ENCODE measurements at regions not wholly inside any gene's neighbourhood (a gene's known extent, or its start where the extent isn't known, plus 50 kb on each side); places are given as distances from the start of the nearest gene placed in this dataset.

DNA sequence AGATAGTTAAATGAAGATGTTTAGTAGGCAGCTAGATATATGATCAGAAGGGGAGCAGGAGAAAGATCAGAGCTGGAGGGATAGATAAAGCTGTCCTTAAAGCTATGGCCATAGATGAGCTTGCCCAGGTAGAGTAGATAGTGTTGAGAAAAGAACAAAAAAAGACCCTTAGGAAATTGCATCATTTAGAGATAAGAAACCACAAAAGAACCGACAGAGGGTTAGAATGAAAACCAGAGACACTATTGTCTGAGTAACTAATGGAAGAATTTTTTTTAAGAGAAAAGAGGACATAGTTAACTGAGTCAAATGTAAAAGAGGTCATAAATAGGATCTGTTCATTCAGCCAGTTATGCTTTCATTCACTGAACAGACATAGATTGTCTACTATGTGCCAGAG lies 101.8 kb downstream of the TNFAIP3 start:
- no peak for ATAC-seq
- H3K4me3 ChIP-seq: no peak overlapping the region
- H3K4me1 ChIP-seq (ENCODE audit: low read depth): no peaks in the 10 kb centered on the region
- intact Hi-C loops (cut with DNase I, micrococcal nuclease): no loop called here
- H3K36me3 ChIP-seq (ENCODE audit: low read depth): no peaks in the 10 kb centered on the region
- TF ChIP-seq, protein P1, sequence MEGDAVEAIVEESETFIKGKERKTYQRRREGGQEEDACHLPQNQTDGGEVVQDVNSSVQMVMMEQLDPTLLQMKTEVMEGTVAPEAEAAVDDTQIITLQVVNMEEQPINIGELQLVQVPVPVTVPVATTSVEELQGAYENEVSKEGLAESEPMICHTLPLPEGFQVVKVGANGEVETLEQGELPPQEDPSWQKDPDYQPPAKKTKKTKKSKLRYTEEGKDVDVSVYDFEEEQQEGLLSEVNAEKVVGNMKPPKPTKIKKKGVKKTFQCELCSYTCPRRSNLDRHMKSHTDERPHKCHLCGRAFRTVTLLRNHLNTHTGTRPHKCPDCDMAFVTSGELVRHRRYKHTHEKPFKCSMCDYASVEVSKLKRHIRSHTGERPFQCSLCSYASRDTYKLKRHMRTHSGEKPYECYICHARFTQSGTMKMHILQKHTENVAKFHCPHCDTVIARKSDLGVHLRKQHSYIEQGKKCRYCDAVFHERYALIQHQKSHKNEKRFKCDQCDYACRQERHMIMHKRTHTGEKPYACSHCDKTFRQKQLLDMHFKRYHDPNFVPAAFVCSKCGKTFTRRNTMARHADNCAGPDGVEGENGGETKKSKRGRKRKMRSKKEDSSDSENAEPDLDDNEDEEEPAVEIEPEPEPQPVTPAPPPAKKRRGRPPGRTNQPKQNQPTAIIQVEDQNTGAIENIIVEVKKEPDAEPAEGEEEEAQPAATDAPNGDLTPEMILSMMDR (IDR thresholded peaks at IDR 0.05): no peak
- DNase-seq: no peak
- no peaks in the 10 kb centered on the region for H3K9me3 ChIP-seq

DNA sequence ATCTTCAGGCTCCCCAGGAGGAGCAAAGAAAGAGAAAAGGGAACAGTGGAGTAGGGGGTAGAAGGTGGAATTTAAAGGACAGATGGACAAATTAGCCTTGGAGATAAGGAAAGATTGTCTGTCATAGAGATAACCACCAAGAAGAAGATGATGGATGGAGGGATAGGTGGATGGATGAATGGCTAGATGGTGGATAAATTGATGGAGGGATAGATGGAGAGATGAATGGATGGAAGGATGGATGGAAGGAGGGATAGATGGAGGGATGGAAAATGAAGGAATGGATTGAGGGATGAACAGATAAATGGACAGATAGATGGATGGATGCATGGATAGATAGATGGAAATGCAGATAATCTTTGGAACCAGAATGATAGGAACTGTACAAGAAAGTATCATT lies 102.8 kb downstream of the TNFAIP3 start:
- intact Hi-C loops (cut with DNase I, micrococcal nuclease): no loop called here
- TF ChIP-seq, protein P1 (IDR thresholded peaks at IDR 0.05): no peak
- no peaks in the 10 kb centered on the region for H3K36me3 ChIP-seq (ENCODE audit: low read depth)
- ATAC-seq (no peak), DNase-seq (no peak)
- H3K4me1 ChIP-seq (ENCODE audit: low read depth): no peaks in the 10 kb centered on the region
- H3K4me3 ChIP-seq: no peak overlapping the region
- H3K9me3 ChIP-seq: no peaks in the 10 kb centered on the region

DNA sequence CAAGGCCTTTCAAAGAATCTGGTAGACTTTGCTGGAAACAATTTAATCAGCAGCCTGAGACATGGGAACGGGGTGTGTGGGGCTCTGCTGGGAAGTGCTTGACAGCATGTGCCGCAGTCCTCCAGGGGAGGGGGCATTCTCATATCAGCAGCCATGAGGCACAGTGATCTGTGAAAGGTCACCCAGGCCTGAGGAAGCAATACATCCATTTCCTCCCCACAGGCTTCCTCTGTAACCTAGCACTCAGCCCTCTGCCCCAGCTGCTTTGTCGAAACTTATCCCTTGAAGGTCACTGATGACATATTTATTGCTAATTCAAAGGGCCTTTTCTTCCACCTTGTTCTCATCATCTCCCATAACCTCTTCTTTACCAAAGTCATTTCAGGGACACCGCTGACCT lies 103.3 kb downstream of the TNFAIP3 start:
- ATAC-seq (no peak), DNase-seq (no peak)
- no peak overlapping the region for H3K4me3 ChIP-seq
- H3K4me1 ChIP-seq (ENCODE audit: low read depth): no peaks in the 10 kb centered on the region
- H3K9me3 ChIP-seq: no peaks in the 10 kb centered on the region
- intact Hi-C loops (cut with DNase I, micrococcal nuclease): no loop called here
- no peaks in the 10 kb centered on the region for H3K36me3 ChIP-seq (ENCODE audit: low read depth)
- TF ChIP-seq, protein P1 (IDR thresholded peaks at IDR 0.05): no peak

DNA sequence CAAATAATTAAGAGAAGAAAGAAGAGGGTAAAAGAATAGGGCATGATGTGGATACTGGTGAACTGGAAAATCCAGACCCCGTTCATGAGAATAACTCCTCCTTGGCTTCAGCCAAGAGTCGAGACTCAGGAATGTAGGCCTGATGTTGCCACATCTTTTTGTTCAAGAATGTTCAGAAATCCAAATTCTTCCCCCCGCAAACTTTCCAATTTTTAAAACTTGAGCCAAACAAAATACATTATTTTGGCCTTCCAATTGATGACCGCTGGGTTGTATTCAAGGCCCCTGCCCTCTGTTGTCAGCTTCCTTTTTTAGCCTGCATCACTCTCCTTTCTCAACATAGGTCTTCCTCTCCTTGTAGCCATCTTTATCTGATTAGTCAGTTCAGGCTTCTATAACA lies 106.1 kb downstream of the TNFAIP3 start:
- no peak for DNase-seq
- Histone ChIP-seq H3K36me3 (ENCODE audit: low read depth) (no peaks in the 10 kb centered on the region), H3K4me3 (no peak overlapping the region), H3K4me1 (ENCODE audit: low read depth) (no peaks in the 10 kb centered on the region), H3K9me3 (no peaks in the 10 kb centered on the region)
- intact Hi-C loops (cut with DNase I, micrococcal nuclease): no loop called here
- ATAC-seq: no peak
- TF ChIP-seq, protein P1 (IDR thresholded peaks at IDR 0.05): no peak

- Histone ChIP-seq H3K4me3 (no peak overlapping the region), H3K4me1 (ENCODE audit: low read depth) (no peaks in the 10 kb centered on the region), H3K9me3 (no peaks in the 10 kb centered on the region), H3K36me3 (ENCODE audit: low read depth) (no peaks in the 10 kb centered on the region)
- intact Hi-C loops (cut with DNase I, micrococcal nuclease): no loop called here
- no peak for ATAC-seq
- no peak for DNase-seq
- TF ChIP-seq, protein P1 (IDR thresholded peaks at IDR 0.05): no peak
Observed at GRCh38 chr6:137975188-137975940, 108.3 kb downstream of the TNFAIP3 start.

GRCh38 chr6:137976430-137976829 lies 109.4 kb downstream of the TNFAIP3 start:
- no peaks in the 10 kb centered on the region for H3K9me3 ChIP-seq
- no peak overlapping the region for H3K4me3 ChIP-seq
- H3K4me1 ChIP-seq (ENCODE audit: low read depth): no peaks in the 10 kb centered on the region
- ATAC-seq (no peak), DNase-seq (no peak)
- H3K36me3 ChIP-seq (ENCODE audit: low read depth): no peaks in the 10 kb centered on the region
- TF ChIP-seq, protein P1 (IDR thresholded peaks at IDR 0.05): no peak
- intact Hi-C loops (cut with DNase I, micrococcal nuclease): no loop called here

Measured in mucosa of descending colon (tissue), 3 donors.